SK-N-SH (cell line): ENCODE measurements at regions not wholly inside any gene's neighbourhood (a gene's known extent, or its start where the extent isn't known, plus 50 kb on each side); places are given as distances from the start of the nearest gene placed in this dataset.

Source experiments
- CHD2 ChIP-seq: fragments of 150-350 bp; IDR thresholded peaks from 2 replicates; pipeline ENCODE4 v1.6.1; 2018; ENCODE audit warnings: low read length; ENCODE audit not compliant: partially characterized antibody
- EP300 ChIP-seq, 2 experiments: IDR thresholded peaks; 2 replicates each; pipeline versions ENCODE4 v1.4.0 to v1.6.1; 2012; ENCODE audit warnings: borderline replicate concordance in 1 of 2, low read depth in 1 of 2, low read length in 1 of 2
- FOXM1 ChIP-seq: IDR thresholded peaks from 2 replicates; pipeline ENCODE4 v1.4.0; 2012; ENCODE audit warnings: low read depth, mild to moderate bottlenecking
- TF ChIP-seq, protein P1 (sequence below): IDR thresholded peaks from 2 replicates; pipeline ENCODE4 v1.6.1; 2012; ENCODE audit warnings: mild to moderate bottlenecking, low read depth, low read length, moderate library complexity
- TF ChIP-seq, protein P2 (sequence below): fragments of 200-600 bp; sonication (generic); IDR thresholded peaks from 2 replicates; pipeline ENCODE4 v1.6.1; 2017; ENCODE audit warnings: antibody characterized with exemption, mild to moderate bottlenecking, moderate library complexity

DNA sequence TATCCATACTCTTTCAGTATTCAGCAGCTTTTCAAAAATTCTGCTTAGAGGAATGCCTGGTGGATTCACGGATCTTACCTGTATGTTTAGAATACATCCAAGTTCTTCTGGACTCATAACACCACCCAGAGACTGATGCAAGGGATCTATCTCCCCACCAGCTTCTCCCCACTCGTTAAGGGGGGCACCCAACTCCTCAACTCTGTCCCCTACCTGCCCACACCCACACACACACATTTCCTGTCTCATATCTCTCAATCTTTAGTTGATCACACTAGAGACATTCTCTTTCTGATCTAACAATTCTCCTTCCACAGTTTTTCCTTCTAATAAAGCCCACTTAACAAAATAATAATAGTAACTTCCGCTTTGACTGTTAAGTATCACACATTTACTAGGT lies 110.1 kb downstream of the DLEU7 start:
- TF ChIP-seq, protein P1, sequence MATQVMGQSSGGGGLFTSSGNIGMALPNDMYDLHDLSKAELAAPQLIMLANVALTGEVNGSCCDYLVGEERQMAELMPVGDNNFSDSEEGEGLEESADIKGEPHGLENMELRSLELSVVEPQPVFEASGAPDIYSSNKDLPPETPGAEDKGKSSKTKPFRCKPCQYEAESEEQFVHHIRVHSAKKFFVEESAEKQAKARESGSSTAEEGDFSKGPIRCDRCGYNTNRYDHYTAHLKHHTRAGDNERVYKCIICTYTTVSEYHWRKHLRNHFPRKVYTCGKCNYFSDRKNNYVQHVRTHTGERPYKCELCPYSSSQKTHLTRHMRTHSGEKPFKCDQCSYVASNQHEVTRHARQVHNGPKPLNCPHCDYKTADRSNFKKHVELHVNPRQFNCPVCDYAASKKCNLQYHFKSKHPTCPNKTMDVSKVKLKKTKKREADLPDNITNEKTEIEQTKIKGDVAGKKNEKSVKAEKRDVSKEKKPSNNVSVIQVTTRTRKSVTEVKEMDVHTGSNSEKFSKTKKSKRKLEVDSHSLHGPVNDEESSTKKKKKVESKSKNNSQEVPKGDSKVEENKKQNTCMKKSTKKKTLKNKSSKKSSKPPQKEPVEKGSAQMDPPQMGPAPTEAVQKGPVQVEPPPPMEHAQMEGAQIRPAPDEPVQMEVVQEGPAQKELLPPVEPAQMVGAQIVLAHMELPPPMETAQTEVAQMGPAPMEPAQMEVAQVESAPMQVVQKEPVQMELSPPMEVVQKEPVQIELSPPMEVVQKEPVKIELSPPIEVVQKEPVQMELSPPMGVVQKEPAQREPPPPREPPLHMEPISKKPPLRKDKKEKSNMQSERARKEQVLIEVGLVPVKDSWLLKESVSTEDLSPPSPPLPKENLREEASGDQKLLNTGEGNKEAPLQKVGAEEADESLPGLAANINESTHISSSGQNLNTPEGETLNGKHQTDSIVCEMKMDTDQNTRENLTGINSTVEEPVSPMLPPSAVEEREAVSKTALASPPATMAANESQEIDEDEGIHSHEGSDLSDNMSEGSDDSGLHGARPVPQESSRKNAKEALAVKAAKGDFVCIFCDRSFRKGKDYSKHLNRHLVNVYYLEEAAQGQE = no peak
- TF ChIP-seq, protein P2, sequence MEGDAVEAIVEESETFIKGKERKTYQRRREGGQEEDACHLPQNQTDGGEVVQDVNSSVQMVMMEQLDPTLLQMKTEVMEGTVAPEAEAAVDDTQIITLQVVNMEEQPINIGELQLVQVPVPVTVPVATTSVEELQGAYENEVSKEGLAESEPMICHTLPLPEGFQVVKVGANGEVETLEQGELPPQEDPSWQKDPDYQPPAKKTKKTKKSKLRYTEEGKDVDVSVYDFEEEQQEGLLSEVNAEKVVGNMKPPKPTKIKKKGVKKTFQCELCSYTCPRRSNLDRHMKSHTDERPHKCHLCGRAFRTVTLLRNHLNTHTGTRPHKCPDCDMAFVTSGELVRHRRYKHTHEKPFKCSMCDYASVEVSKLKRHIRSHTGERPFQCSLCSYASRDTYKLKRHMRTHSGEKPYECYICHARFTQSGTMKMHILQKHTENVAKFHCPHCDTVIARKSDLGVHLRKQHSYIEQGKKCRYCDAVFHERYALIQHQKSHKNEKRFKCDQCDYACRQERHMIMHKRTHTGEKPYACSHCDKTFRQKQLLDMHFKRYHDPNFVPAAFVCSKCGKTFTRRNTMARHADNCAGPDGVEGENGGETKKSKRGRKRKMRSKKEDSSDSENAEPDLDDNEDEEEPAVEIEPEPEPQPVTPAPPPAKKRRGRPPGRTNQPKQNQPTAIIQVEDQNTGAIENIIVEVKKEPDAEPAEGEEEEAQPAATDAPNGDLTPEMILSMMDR = no peak
- TF ChIP-seq FOXM1 = no peak
- TF ChIP-seq EP300 (IDR thresholded peaks at IDR 0.05; ENCODE audit: borderline replicate concordance in 1 of 2, low read depth in 1 of 2, low read length in 1 of 2) = no peak
- no peak for TF ChIP-seq CHD2
